Nephron (organoid): ENCODE measurements at regions not wholly inside any gene's neighbourhood (a gene's known extent, or its start where the extent isn't known, plus 50 kb on each side); places are given as distances from the start of the nearest gene placed in this dataset.

Experiments used
- H3K27ac Mint-ChIP-seq, 3 experiments: 2 replicates each; pipeline ENCODE4 v1.8.0; 2020; ENCODE audit warnings: mixed read lengths in 3 of 3, mild to moderate bottlenecking in 2 of 3, moderate library complexity in 1 of 3
- H3K27me3 Mint-ChIP-seq: 2 replicates; pipeline ENCODE4 v1.8.0; 2021; ENCODE audit warnings: low read depth, mild to moderate bottlenecking, moderate library complexity, mixed read lengths
- H3K36me3 Mint-ChIP-seq: 2 replicates; pipeline ENCODE4 v1.8.0; 2020; ENCODE audit warnings: low read depth, mixed read lengths
- H3K4me1 Mint-ChIP-seq: 2 replicates; pipeline ENCODE4 v1.8.0; 2020; ENCODE audit warnings: mixed read lengths
- H3K4me3 Mint-ChIP-seq, 3 experiments: 2 replicates each; pipeline ENCODE4 v1.8.0; 2020; ENCODE audit warnings: mild to moderate bottlenecking in 3 of 3, mixed read lengths in 3 of 3, moderate library complexity in 2 of 3
- H3K9me3 Mint-ChIP-seq: 2 replicates; pipeline ENCODE4 v1.8.0; 2020; ENCODE audit warnings: mixed read lengths
- TF ChIP-seq, protein P1 (sequence below), 3 experiments: fragments of 200-600 bp; sonication (generic); IDR thresholded peaks; one replicate each; pipeline ENCODE4 v1.5.0; 2021; ENCODE audit warnings: antibody characterized with exemption in 3 of 3; ENCODE audit not compliant: unreplicated experiment in 3 of 3

DNA sequence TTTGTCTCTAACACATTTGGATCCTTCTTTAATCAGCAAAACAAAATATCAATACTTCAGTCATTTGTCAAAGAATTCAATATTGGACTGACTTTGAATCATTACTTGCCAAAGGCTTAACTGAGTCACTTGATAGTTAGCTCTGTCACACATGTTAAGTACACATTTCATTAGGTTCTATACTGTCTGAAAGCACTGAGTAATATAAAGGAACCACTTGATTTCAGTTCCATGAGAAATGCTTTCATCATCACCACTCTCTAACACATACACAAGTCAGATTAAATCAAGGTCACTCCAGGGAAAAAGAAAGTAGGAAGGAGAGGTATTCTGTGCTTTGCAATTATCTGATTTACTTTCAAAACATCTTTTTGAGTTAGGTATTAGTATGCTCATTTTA, 1233.1 kb downstream of the C4orf33 start:
- Mint-ChIP-seq H3K4me3 (no peak overlapping the region), H3K36me3 (no peaks in the 10 kb centered on the region), H3K27me3 (no peaks in the 10 kb centered on the region), H3K4me1 (no peaks in the 10 kb centered on the region), H3K27ac (no peak overlapping the region), H3K9me3 (no peaks in the 10 kb centered on the region)
- TF ChIP-seq, protein P1, sequence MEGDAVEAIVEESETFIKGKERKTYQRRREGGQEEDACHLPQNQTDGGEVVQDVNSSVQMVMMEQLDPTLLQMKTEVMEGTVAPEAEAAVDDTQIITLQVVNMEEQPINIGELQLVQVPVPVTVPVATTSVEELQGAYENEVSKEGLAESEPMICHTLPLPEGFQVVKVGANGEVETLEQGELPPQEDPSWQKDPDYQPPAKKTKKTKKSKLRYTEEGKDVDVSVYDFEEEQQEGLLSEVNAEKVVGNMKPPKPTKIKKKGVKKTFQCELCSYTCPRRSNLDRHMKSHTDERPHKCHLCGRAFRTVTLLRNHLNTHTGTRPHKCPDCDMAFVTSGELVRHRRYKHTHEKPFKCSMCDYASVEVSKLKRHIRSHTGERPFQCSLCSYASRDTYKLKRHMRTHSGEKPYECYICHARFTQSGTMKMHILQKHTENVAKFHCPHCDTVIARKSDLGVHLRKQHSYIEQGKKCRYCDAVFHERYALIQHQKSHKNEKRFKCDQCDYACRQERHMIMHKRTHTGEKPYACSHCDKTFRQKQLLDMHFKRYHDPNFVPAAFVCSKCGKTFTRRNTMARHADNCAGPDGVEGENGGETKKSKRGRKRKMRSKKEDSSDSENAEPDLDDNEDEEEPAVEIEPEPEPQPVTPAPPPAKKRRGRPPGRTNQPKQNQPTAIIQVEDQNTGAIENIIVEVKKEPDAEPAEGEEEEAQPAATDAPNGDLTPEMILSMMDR (IDR thresholded peaks at IDR 0.05; ENCODE audit: unreplicated experiment in 3 of 3) = no peak

GRCh38 chr4:130333241-130333759, 1237.3 kb downstream of the C4orf33 start:
- Mint-ChIP-seq H3K27me3 (no peaks in the 10 kb centered on the region), H3K27ac (no peak overlapping the region)

DNA sequence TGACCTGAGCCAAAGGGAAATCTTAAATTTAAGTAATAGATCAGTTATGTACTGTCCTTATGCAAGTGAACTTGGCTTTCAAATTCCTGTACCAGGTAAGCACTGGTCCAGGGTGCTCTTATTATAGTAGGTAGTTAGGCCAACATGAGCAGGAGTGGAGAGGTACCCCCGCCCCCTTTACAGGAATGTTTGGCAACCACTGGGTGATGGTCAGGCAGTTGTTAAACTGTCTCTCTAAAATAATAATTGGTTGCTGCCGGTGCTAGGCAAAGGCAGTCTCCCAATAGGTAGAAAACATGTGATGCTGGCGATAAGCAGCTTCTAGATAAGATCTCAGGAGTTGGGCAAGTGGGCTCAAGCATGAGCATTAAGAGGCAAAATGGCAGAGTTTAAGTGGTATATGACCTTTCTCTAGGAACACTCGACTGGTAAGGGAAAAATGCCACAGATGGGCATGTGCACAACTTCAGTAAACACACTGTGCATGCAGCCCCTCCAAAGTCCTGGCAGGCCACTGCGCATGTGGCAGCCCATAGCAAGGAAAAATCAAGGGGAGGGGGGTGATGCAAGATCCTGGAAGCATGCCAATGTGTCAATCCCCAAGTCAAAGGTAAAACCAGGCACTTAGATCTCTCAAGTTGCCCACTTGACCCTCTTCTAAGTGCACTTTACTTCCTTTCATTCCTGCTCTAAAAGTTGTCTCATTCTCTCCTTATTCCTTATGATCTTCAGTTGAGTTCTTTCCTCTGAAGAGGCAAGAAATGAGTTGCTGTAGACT, 1239.7 kb downstream of the C4orf33 start:
- H3K27ac Mint-ChIP-seq = no peak overlapping the region
- H3K9me3 Mint-ChIP-seq = no peaks in the 10 kb centered on the region
- TF ChIP-seq, protein P1 (IDR thresholded peaks at IDR 0.05; ENCODE audit: unreplicated experiment in 3 of 3) = no peak
- no peaks in the 10 kb centered on the region for H3K36me3 Mint-ChIP-seq
- no peaks in the 10 kb centered on the region for H3K4me1 Mint-ChIP-seq
- H3K27me3 Mint-ChIP-seq = no peaks in the 10 kb centered on the region
- no peak overlapping the region for H3K4me3 Mint-ChIP-seq

More at GRCh38 chr4:130333241-130333759, 1237.3 kb downstream of the C4orf33 start:
- H3K9me3 Mint-ChIP-seq = no peaks in the 10 kb centered on the region
- H3K4me1 Mint-ChIP-seq = no peaks in the 10 kb centered on the region
- TF ChIP-seq, protein P1 (IDR thresholded peaks at IDR 0.05; ENCODE audit: unreplicated experiment in 3 of 3) = no peak
- no peak overlapping the region for H3K4me3 Mint-ChIP-seq
- no peaks in the 10 kb centered on the region for H3K36me3 Mint-ChIP-seq

- Mint-ChIP-seq H3K36me3 (no peaks in the 10 kb centered on the region), H3K4me1 (no peaks in the 10 kb centered on the region)
- TF ChIP-seq, protein P1 (IDR thresholded peaks at IDR 0.05; ENCODE audit: unreplicated experiment in 3 of 3) = peak; percentile 26 to 40 (median 28)
Observed at GRCh38 chr4:130336585-130337217, 1240.7 kb downstream of the C4orf33 start.

GRCh38 chr4:130338851-130339250, 1242.9 kb downstream of the C4orf33 start:
- H3K27me3 Mint-ChIP-seq = no peaks in the 10 kb centered on the region
- no peaks in the 10 kb centered on the region for H3K9me3 Mint-ChIP-seq
- no peaks in the 10 kb centered on the region for H3K36me3 Mint-ChIP-seq
- no peak overlapping the region for H3K4me3 Mint-ChIP-seq
- no peaks in the 10 kb centered on the region for H3K4me1 Mint-ChIP-seq
- TF ChIP-seq, protein P1 (IDR thresholded peaks at IDR 0.05; ENCODE audit: unreplicated experiment in 3 of 3) = no peak
- H3K27ac Mint-ChIP-seq = no peak overlapping the region

More at GRCh38 chr4:130336585-130337217, 1240.7 kb downstream of the C4orf33 start:
- no peak overlapping the region for H3K27ac Mint-ChIP-seq
- H3K4me3 Mint-ChIP-seq = no peak overlapping the region
- no peaks in the 10 kb centered on the region for H3K9me3 Mint-ChIP-seq
- H3K27me3 Mint-ChIP-seq = no peaks in the 10 kb centered on the region
